IMR-90 (cell line): ENCODE measurements at regions not wholly inside any gene's neighbourhood (a gene's known extent, or its start where the extent isn't known, plus 50 kb on each side); places are given as distances from the start of the nearest gene placed in this dataset.

Source experiments
- ATAC-seq: fragments of 200-7000 bp; cut with Tn5 transposase; 2 replicates; pipeline ENCODE4 v1.9.1; 2020; ENCODE audit warnings: low read depth, mild to moderate bottlenecking, moderate library complexity
- BruUV-seq: library from RNA; stranded (reverse); fragments of 400-500 nt; replicated peaks from 2 replicates; lab custom pipeline; 2021; lab: Mats Ljungman, UMichigan
- CTCF ChIA-PET: fragments of 300-600 bp; formaldehyde crosslinking; extraction: SDS; loops from one replicate; lab custom pipeline; 2021; ENCODE audit warnings: antibody characterized with exemption; lab: Yijun Ruan, JAX
- POLR2A ChIA-PET: fragments of 300-600 bp; sonication (Branson Sonifier 250); formaldehyde crosslinking; loops from one replicate; lab custom pipeline; 2022; ENCODE audit warnings: antibody characterized with exemption; ENCODE audit not compliant: unreplicated experiment; lab: Charles Lee
- DNase-seq: peaks from one replicate; pipeline ENCODE4 v3.0.0; 2013
- H2AFZ ChIP-seq: replicated peaks from 2 replicates; pipeline ENCODE3; 2013; ENCODE audit warnings: low read length, mild to moderate bottlenecking; ENCODE audit not compliant: poor library complexity
- H2AK5ac ChIP-seq: 2 replicates; pipeline ENCODE4 v1.6.1; 2013; ENCODE audit warnings: low read depth, low read length, inconsistent platforms
- H2AK9ac ChIP-seq: replicated peaks from 2 replicates; pipeline ENCODE3; 2013; ENCODE audit warnings: mild to moderate bottlenecking, low read depth, low read length, moderate library complexity; ENCODE audit not compliant: poor library complexity
- H2BK120ac ChIP-seq: 2 replicates; pipeline ENCODE4 v1.6.1; 2013; ENCODE audit warnings: low read depth, low read length, inconsistent platforms
- H2BK15ac ChIP-seq: 3 replicates; pipeline ENCODE4 v1.6.1; 2013; ENCODE audit warnings: low read depth, low read length, inconsistent platforms
- H2BK20ac ChIP-seq: 2 replicates; pipeline ENCODE4 v1.6.1; 2013; ENCODE audit warnings: low read depth, mild to moderate bottlenecking, inconsistent platforms, low read length, moderate library complexity
- H2BK5ac ChIP-seq: 2 replicates; pipeline ENCODE4 v1.6.1; 2013; ENCODE audit warnings: mild to moderate bottlenecking, low read depth, low read length, inconsistent platforms; ENCODE audit not compliant: poor library complexity, severe bottlenecking
- H3K14ac ChIP-seq: replicated peaks from 2 replicates; pipeline ENCODE4 v1.6.1; 2013; ENCODE audit warnings: low read depth, low read length, inconsistent platforms
- H3K18ac ChIP-seq: 2 replicates; pipeline ENCODE4 v1.6.1; 2013; ENCODE audit warnings: low read depth, low read length, control low read depth
- H3K23ac ChIP-seq: 2 replicates; pipeline ENCODE4 v1.6.1; 2013; ENCODE audit warnings: low read depth, low read length, inconsistent platforms
- H3K27ac ChIP-seq: 2 replicates; pipeline ENCODE4 v1.5.1; 2013; ENCODE audit warnings: mild to moderate bottlenecking, control low read depth, low read length; ENCODE audit not compliant: insufficient read depth
- H3K27me3 ChIP-seq: 2 replicates; pipeline ENCODE4 v1.6.1; 2013; ENCODE audit warnings: low read length; ENCODE audit not compliant: control insufficient read depth, insufficient read depth
- H3K36me3 ChIP-seq: 2 replicates; pipeline ENCODE4 v1.6.1; 2013; ENCODE audit warnings: low read length, mixed read lengths; ENCODE audit not compliant: control insufficient read depth, insufficient read depth
- H3K4ac ChIP-seq: 2 replicates; pipeline ENCODE4 v1.6.1; 2013; ENCODE audit warnings: low read depth, low read length, inconsistent platforms
- H3K4me1 ChIP-seq: 2 replicates; pipeline ENCODE4 v1.6.1; 2013; ENCODE audit warnings: low read length, mixed read lengths; ENCODE audit not compliant: control insufficient read depth, insufficient read depth
- H3K4me2 ChIP-seq: 2 replicates; pipeline ENCODE4 v1.6.1; 2013; ENCODE audit warnings: low read depth, mild to moderate bottlenecking, control low read depth, low read length, moderate library complexity
- H3K4me3 ChIP-seq: 2 replicates; pipeline ENCODE4 v1.5.1; 2013; ENCODE audit warnings: low read depth, mild to moderate bottlenecking, control low read depth, low read length, moderate library complexity; ENCODE audit not compliant: insufficient read depth
- H3K56ac ChIP-seq: 2 replicates; pipeline ENCODE4 v1.6.1; 2013; ENCODE audit warnings: low read length, inconsistent platforms; ENCODE audit not compliant: insufficient read depth; ENCODE audit errors: extremely low read depth
- H3K79me1 ChIP-seq, 2 experiments: 2 replicates each; pipeline ENCODE4 v1.6.1; 2013; ENCODE audit warnings: low read length in 2 of 2, inconsistent platforms in 1 of 2, low read depth in 1 of 2
- H3K9ac ChIP-seq: 2 replicates; pipeline ENCODE4 v1.6.1; 2013; ENCODE audit warnings: low read depth, low read length, control low read depth
- H3K9me1 ChIP-seq: 2 replicates; pipeline ENCODE4 v1.6.1; 2013; ENCODE audit warnings: low read length, inconsistent platforms; ENCODE audit not compliant: insufficient read depth
- H3K9me3 ChIP-seq: 2 replicates; pipeline ENCODE4 v1.6.1; 2013; ENCODE audit warnings: low read length; ENCODE audit not compliant: control insufficient read depth, insufficient read depth
- H4K20me1 ChIP-seq: 2 replicates; pipeline ENCODE4 v1.6.1; 2013; ENCODE audit warnings: low read length, inconsistent platforms; ENCODE audit not compliant: insufficient read depth
- H4K5ac ChIP-seq: 2 replicates; pipeline ENCODE4 v1.6.1; 2013; ENCODE audit warnings: mild to moderate bottlenecking, low read depth, low read length, control low read depth
- H4K8ac ChIP-seq, 2 experiments: 2 replicates each; pipeline ENCODE4 v1.6.1; 2013; ENCODE audit warnings: low read depth in 2 of 2, low read length in 2 of 2, control low read depth in 1 of 2, inconsistent platforms in 1 of 2
- H4K91ac ChIP-seq: 2 replicates; pipeline ENCODE4 v1.6.1; 2013; ENCODE audit warnings: low read depth, low read length, inconsistent platforms; ENCODE audit not compliant: insufficient read depth
- CEBPB ChIP-seq: IDR thresholded peaks from 2 replicates; pipeline ENCODE4 v1.6.1; 2012; ENCODE audit warnings: low read depth, low read length, improper control_type of control experiment
- CHD1 ChIP-seq: IDR thresholded peaks from 2 replicates; pipeline ENCODE4 v1.6.1; 2012; ENCODE audit warnings: low read depth, low read length, improper control_type of control experiment
- FOS ChIP-seq: fragments of 150-350 bp; IDR thresholded peaks from 2 replicates; pipeline ENCODE4 v1.6.1; 2016; ENCODE audit warnings: low read depth, low read length
- MAFK ChIP-seq: IDR thresholded peaks from 2 replicates; pipeline ENCODE4 v1.6.1; 2012; ENCODE audit warnings: low read depth, low read length, improper control_type of control experiment
- MAZ ChIP-seq: IDR thresholded peaks from 2 replicates; pipeline ENCODE4 v1.6.1; 2012; ENCODE audit warnings: low read depth, mild to moderate bottlenecking, low read length, improper control_type of control experiment, moderate library complexity, borderline replicate concordance
- MXI1 ChIP-seq: IDR thresholded peaks from 2 replicates; pipeline ENCODE4 v1.6.1; 2012; ENCODE audit warnings: low read depth, mild to moderate bottlenecking, low read length, moderate library complexity, borderline replicate concordance
- POLR2A ChIP-seq: IDR thresholded peaks from 2 replicates; pipeline ENCODE4 v1.6.1; 2012; ENCODE audit warnings: mild to moderate bottlenecking, low read depth, low read length
- RAD21 ChIP-seq: IDR thresholded peaks from 2 replicates; pipeline ENCODE4 v1.6.1; 2012; ENCODE audit warnings: low read length, improper control_type of control experiment
- RCOR1 ChIP-seq: IDR thresholded peaks from 2 replicates; pipeline ENCODE4 v1.6.1; 2012; ENCODE audit warnings: mild to moderate bottlenecking, low read length, improper control_type of control experiment; ENCODE audit not compliant: insufficient replicate concordance
- SMC3 ChIP-seq: fragments of 150-350 bp; IDR thresholded peaks from 2 replicates; pipeline ENCODE4 v1.6.1; 2016; ENCODE audit warnings: low read depth, mild to moderate bottlenecking, antibody characterized with exemption, low read length, moderate library complexity
- USF2 ChIP-seq: fragments of 150-350 bp; IDR thresholded peaks from 2 replicates; pipeline ENCODE4 v1.6.1; 2017; ENCODE audit warnings: mild to moderate bottlenecking, antibody characterized with exemption, low read length, low read depth
- WGBS, 2 experiments: methylation state at CpG; one replicate each; pipeline versions ENCODE4 v1.1.5 to v1.1.7; 2013; ENCODE audit warnings: missing lambda C conversion rate in 2 of 2; ENCODE audit not compliant: insufficient read length in 1 of 2; ENCODE audit errors: extremely low coverage in 2 of 2; 5-methylcytosine and 5-hydroxymethylcytosine counted together
- dilution Hi-C: fragments of 300-500 bp; cut with HindIII; formaldehyde crosslinking; loops from one replicate; pipeline ENCODE4 v1.14.3; 2018; ENCODE audit warnings: low sequenced_read_pairs; ENCODE audit not compliant: unreplicated experiment
- in situ Hi-C: fragments of 300-500 bp; cut with MboI; formaldehyde crosslinking; loops from 3 replicates; pipeline ENCODE4 v1.14.3; 2019; ENCODE audit warnings: low sequenced_read_pairs, inconsistent platforms, mixed read lengths
- intact Hi-C: fragments of 100-400 bp; cut with micrococcal nuclease; formaldehyde crosslinking; loops from 2 replicates; pipeline ENCODE4 v1.10.0; 2022
- TF ChIP-seq, protein P1 (sequence below): conservative IDR thresholded peaks from 2 replicates; pipeline ENCODE4 v1.5.1; 2012; ENCODE audit warnings: mild to moderate bottlenecking, low read depth, low read length, improper control_type of control experiment
- TF ChIP-seq, protein P2 (sequence below): fragments of 150-350 bp; IDR thresholded peaks from 2 replicates; pipeline ENCODE4 v1.6.1; 2016; ENCODE audit warnings: low read depth, mild to moderate bottlenecking, low read length, moderate library complexity, borderline replicate concordance

DNA sequence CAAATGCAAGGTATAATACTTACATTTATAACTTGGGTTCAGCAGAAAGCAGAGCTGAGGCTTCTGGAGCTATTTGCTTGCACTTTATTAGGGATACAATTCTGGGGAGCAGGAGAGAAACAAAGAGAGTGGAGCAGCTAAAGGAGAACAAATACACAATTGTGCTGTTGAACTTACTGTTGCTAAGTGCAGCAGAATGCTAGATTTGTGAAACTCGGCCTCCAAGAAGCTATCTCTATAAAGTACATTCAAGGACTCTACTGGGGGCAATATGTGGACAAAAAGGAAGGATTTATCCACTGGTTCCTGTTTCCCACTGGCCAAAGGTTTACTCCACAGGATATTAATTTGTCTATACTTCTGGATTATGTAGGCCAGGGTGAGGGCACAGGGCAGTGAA is 86.8 kb downstream of the PPP1R2C start:
- dilution Hi-C loops = no loop called here
- no peak for ATAC-seq
- H3K4me1 ChIP-seq = no peaks in the 10 kb centered on the region

More for the DNA sequence above, 86.8 kb downstream of the PPP1R2C start:
- in situ Hi-C loops (no loop called here), intact Hi-C loops (no loop called here)
- H3K56ac ChIP-seq = no peak overlapping the region
- H2AK9ac ChIP-seq = no peak overlapping the region
- peaks cover 5% of the 10 kb centered on the region for H3K27me3 ChIP-seq
- H3K4ac ChIP-seq = no peak overlapping the region
- no peak overlapping the region for H2BK20ac ChIP-seq
- no peak overlapping the region for H2BK120ac ChIP-seq
- no TSS peak for BruUV-seq
- no peaks in the 10 kb centered on the region for H3K9me1 ChIP-seq
- no peak overlapping the region for H3K23ac ChIP-seq
- no peak overlapping the region for H2AFZ ChIP-seq
- H2BK15ac ChIP-seq = no peak overlapping the region
- no peak overlapping the region for H2BK5ac ChIP-seq
- no peaks in the 10 kb centered on the region for H3K79me1 ChIP-seq
- DNase-seq = no peak
- ChIA-PET POLR2A (no interaction called here), CTCF (no interaction called here)
- no peaks in the 10 kb centered on the region for H3K36me3 ChIP-seq
- no peak overlapping the region for H4K8ac ChIP-seq
- H3K9ac ChIP-seq = no peak overlapping the region
- H3K18ac ChIP-seq = no peak overlapping the region
- no peak overlapping the region for H3K4me3 ChIP-seq
- no peak overlapping the region for H4K91ac ChIP-seq
- H4K5ac ChIP-seq = no peak overlapping the region
- TF ChIP-seq, protein P1, sequence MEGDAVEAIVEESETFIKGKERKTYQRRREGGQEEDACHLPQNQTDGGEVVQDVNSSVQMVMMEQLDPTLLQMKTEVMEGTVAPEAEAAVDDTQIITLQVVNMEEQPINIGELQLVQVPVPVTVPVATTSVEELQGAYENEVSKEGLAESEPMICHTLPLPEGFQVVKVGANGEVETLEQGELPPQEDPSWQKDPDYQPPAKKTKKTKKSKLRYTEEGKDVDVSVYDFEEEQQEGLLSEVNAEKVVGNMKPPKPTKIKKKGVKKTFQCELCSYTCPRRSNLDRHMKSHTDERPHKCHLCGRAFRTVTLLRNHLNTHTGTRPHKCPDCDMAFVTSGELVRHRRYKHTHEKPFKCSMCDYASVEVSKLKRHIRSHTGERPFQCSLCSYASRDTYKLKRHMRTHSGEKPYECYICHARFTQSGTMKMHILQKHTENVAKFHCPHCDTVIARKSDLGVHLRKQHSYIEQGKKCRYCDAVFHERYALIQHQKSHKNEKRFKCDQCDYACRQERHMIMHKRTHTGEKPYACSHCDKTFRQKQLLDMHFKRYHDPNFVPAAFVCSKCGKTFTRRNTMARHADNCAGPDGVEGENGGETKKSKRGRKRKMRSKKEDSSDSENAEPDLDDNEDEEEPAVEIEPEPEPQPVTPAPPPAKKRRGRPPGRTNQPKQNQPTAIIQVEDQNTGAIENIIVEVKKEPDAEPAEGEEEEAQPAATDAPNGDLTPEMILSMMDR = no peak
- TF ChIP-seq, protein P2, sequence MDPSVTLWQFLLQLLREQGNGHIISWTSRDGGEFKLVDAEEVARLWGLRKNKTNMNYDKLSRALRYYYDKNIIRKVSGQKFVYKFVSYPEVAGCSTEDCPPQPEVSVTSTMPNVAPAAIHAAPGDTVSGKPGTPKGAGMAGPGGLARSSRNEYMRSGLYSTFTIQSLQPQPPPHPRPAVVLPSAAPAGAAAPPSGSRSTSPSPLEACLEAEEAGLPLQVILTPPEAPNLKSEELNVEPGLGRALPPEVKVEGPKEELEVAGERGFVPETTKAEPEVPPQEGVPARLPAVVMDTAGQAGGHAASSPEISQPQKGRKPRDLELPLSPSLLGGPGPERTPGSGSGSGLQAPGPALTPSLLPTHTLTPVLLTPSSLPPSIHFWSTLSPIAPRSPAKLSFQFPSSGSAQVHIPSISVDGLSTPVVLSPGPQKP = no peak
- no peak for TF ChIP-seq MAFK
- TF ChIP-seq RCOR1 = no peak
- TF ChIP-seq SMC3 = no peak
- TF ChIP-seq MAZ = no peak
- no peak for TF ChIP-seq USF2
- no peak for TF ChIP-seq MXI1
- no peak for TF ChIP-seq POLR2A
- no peak for TF ChIP-seq CHD1
- TF ChIP-seq RAD21 = no peak
- no peak for TF ChIP-seq FOS
- no peak for TF ChIP-seq CEBPB
- H3K27ac ChIP-seq = no peak overlapping the region
- H4K20me1 ChIP-seq = no peaks in the 10 kb centered on the region
- H3K4me2 ChIP-seq = no peak overlapping the region
- no peak overlapping the region for H2AK5ac ChIP-seq
- no peak overlapping the region for H3K14ac ChIP-seq
- no CpG with 5 or more reads among the region's 1 CpG for WGBS, 2 experiments
- no peaks in the 10 kb centered on the region for H3K9me3 ChIP-seq
